ENCODE measurements at regions not wholly inside any gene's neighbourhood (a gene's known extent, or its start where the extent isn't known, plus 50 kb on each side); places are given as distances from the start of the nearest gene placed in this dataset.

DNA sequence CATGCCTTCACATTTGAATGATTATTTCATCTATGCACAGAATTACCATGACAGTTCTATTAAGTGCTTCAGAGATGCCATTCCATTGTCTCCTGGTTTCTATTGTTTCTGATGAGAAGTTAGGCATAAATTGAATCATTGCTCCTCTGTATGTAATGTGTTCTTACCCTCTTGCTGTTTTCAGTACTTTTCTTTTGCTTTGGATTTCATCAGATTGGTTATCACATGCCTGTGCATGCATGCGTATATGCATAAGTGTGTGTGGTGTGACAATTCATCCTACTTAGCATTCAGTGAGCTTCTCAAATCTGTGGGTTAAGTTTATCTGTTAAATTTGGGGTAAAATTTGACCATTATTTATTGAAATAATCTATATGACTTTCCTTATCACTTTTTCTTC, 263.3 kb upstream of the RND3 start:
- TF ChIP-seq, protein P1, sequence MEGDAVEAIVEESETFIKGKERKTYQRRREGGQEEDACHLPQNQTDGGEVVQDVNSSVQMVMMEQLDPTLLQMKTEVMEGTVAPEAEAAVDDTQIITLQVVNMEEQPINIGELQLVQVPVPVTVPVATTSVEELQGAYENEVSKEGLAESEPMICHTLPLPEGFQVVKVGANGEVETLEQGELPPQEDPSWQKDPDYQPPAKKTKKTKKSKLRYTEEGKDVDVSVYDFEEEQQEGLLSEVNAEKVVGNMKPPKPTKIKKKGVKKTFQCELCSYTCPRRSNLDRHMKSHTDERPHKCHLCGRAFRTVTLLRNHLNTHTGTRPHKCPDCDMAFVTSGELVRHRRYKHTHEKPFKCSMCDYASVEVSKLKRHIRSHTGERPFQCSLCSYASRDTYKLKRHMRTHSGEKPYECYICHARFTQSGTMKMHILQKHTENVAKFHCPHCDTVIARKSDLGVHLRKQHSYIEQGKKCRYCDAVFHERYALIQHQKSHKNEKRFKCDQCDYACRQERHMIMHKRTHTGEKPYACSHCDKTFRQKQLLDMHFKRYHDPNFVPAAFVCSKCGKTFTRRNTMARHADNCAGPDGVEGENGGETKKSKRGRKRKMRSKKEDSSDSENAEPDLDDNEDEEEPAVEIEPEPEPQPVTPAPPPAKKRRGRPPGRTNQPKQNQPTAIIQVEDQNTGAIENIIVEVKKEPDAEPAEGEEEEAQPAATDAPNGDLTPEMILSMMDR (IDR thresholded peaks at IDR 0.05): no peak
- no peak for TF ChIP-seq POLR2A (IDR thresholded peaks at IDR 0.05)
- no peak for TF ChIP-seq EP300 (IDR thresholded peaks at IDR 0.05)

Data from gastroesophageal sphincter (tissue), 3 donors.